Activated CD8-positive, alpha-beta T cell treated with anti-CD3 and anti-CD28 coated beads for 36 hours (primary cell): ENCODE measurements at regions not wholly inside any gene's neighbourhood (a gene's known extent, or its start where the extent isn't known, plus 50 kb on each side); places are given as distances from the start of the nearest gene placed in this dataset.

ENCODE experiments used
- ATAC-seq: fragments of 200-7000 bp; cut with Tn5 transposase; one replicate; pipeline ENCODE4 v1.10.0; 2021; ENCODE audit warnings: mild to moderate bottlenecking, moderate library complexity
- CTCF ChIA-PET: fragments of 350-600 bp; sonication (Branson Sonifier 250); formaldehyde crosslinking; loops from one replicate; lab custom pipeline; 2021; ENCODE audit warnings: antibody characterized with exemption; lab: Charles Lee
- POLR2A ChIA-PET: fragments of 350-600 bp; sonication (Branson Sonifier 250); formaldehyde crosslinking; loops from one replicate; lab custom pipeline; 2021; ENCODE audit warnings: antibody characterized with exemption; lab: Charles Lee
- DNase-seq: peaks from one replicate; pipeline ENCODE4 v3.0.0-alpha.2; 2020
- H3K27ac Mint-ChIP-seq: one replicate; pipeline ENCODE4 v1.8.0; 2021; ENCODE audit warnings: mild to moderate bottlenecking, mixed read lengths
- H3K27me3 Mint-ChIP-seq: one replicate; pipeline ENCODE4 v1.8.0; 2021; ENCODE audit warnings: mixed read lengths
- H3K36me3 Mint-ChIP-seq: one replicate; pipeline ENCODE4 v1.8.0; 2021; ENCODE audit warnings: low read depth, mixed read lengths
- H3K4me1 Mint-ChIP-seq: one replicate; pipeline ENCODE4 v1.8.0; 2021; ENCODE audit warnings: low read depth, mixed read lengths
- H3K4me3 Mint-ChIP-seq: one replicate; pipeline ENCODE4 v1.8.0; 2021; ENCODE audit warnings: mild to moderate bottlenecking, moderate library complexity, mixed read lengths
- H3K9me3 Mint-ChIP-seq: one replicate; pipeline ENCODE4 v1.8.0; 2021; ENCODE audit warnings: mixed read lengths
- intact Hi-C: fragments of 100-400 bp; cut with micrococcal nuclease; formaldehyde crosslinking; loops from one replicate; pipeline ENCODE4 v1.10.0; 2022
- TF ChIP-seq, protein P1 (sequence below): fragments of 200-600 bp; IDR thresholded peaks from one replicate; pipeline ENCODE4 v1.8.0; 2022; ENCODE audit warnings: antibody characterized with exemption, mild to moderate bottlenecking

GRCh38 chr3:106365061-106365691, 496.4 kb upstream of the CBLB start:
- POLR2A ChIA-PET, result no interaction called here
- H3K4me3 Mint-ChIP-seq, result no peak overlapping the region

GRCh38 chr3:106366352-106366751, 497.5 kb upstream of the CBLB start:
- Mint-ChIP-seq H3K27ac (no peak overlapping the region), H3K4me1 (peaks cover 7% of the 10 kb centered on the region), H3K36me3 (peaks cover 1% of the 10 kb centered on the region), H3K27me3 (no peaks in the 10 kb centered on the region), H3K9me3 (peaks cover 9% of the 10 kb centered on the region), H3K4me3 (no peak overlapping the region)
- DNase-seq, result no peak
- intact Hi-C loops, result no loop called here
- ChIA-PET POLR2A (no interaction called here), CTCF (no interaction called here)
- ATAC-seq, result no peak
- TF ChIP-seq, protein P1, sequence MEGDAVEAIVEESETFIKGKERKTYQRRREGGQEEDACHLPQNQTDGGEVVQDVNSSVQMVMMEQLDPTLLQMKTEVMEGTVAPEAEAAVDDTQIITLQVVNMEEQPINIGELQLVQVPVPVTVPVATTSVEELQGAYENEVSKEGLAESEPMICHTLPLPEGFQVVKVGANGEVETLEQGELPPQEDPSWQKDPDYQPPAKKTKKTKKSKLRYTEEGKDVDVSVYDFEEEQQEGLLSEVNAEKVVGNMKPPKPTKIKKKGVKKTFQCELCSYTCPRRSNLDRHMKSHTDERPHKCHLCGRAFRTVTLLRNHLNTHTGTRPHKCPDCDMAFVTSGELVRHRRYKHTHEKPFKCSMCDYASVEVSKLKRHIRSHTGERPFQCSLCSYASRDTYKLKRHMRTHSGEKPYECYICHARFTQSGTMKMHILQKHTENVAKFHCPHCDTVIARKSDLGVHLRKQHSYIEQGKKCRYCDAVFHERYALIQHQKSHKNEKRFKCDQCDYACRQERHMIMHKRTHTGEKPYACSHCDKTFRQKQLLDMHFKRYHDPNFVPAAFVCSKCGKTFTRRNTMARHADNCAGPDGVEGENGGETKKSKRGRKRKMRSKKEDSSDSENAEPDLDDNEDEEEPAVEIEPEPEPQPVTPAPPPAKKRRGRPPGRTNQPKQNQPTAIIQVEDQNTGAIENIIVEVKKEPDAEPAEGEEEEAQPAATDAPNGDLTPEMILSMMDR, result no peak

More at GRCh38 chr3:106365061-106365691, 496.4 kb upstream of the CBLB start:
- DNase-seq (no peak), ATAC-seq (no peak)
- peaks cover 7% of the 10 kb centered on the region for H3K4me1 Mint-ChIP-seq
- peak overlapping the region; percentile 34 for H3K27ac Mint-ChIP-seq
- intact Hi-C loops, result no loop called here
- H3K27me3 Mint-ChIP-seq, result no peaks in the 10 kb centered on the region
- CTCF ChIA-PET, result no interaction called here
- peaks cover 1% of the 10 kb centered on the region for H3K36me3 Mint-ChIP-seq
- peaks cover 9% of the 10 kb centered on the region for H3K9me3 Mint-ChIP-seq
- TF ChIP-seq, protein P1, result peak; percentile 55

DNA sequence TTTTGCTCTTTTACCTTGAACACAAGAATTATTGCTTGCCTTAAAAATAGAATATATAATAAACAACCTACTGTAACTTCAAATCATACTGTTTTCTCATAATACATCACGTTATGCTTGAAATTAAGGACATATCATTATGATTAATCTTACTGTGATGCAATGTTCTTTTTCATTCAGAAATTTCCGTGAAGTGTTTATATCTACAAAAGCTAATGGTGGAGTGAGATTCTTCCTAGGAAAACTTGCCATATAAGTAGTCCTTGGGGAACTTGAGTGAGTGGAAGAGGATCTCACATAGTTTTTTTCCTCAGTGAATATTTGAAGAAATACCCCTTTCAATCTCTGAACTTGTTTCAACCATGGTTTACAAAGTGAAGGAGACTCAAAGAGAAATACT, 498.7 kb upstream of the CBLB start:
- no peak overlapping the region for H3K4me3 Mint-ChIP-seq
- H3K27me3 Mint-ChIP-seq, result no peaks in the 10 kb centered on the region
- DNase-seq (no peak), ATAC-seq (no peak)
- intact Hi-C loops, result no loop called here
- POLR2A ChIA-PET, result no interaction called here
- CTCF ChIA-PET, result no interaction called here
- no peaks in the 10 kb centered on the region for H3K36me3 Mint-ChIP-seq
- TF ChIP-seq, protein P1, result no peak
- H3K27ac Mint-ChIP-seq, result no peak overlapping the region
- H3K4me1 Mint-ChIP-seq, result peaks cover 7% of the 10 kb centered on the region
- H3K9me3 Mint-ChIP-seq, result peaks cover 4% of the 10 kb centered on the region

- TF ChIP-seq, protein P1, result no peak
- H3K4me3 Mint-ChIP-seq, result no peak overlapping the region
- no peak for ATAC-seq
- H3K9me3 Mint-ChIP-seq, result peaks cover 2% of the 10 kb centered on the region
- POLR2A ChIA-PET, result no interaction called here
- CTCF ChIA-PET, result interaction anchor here (1.4 kb wide), 1 partner anchor 107 kb away, joined by 3 read pairs; no protein-coding TSS in a partner anchor
- no peaks in the 10 kb centered on the region for H3K27me3 Mint-ChIP-seq
- intact Hi-C loops, result no loop called here
- no peaks in the 10 kb centered on the region for H3K4me1 Mint-ChIP-seq
- no peak overlapping the region for H3K27ac Mint-ChIP-seq
- no peak for DNase-seq
- no peaks in the 10 kb centered on the region for H3K36me3 Mint-ChIP-seq
Observed at GRCh38 chr3:106371221-106371970, 502.6 kb upstream of the CBLB start.
